GM06990 (cell line): ENCODE measurements at regions not wholly inside any gene's neighbourhood (a gene's known extent, or its start where the extent isn't known, plus 50 kb on each side); places are given as distances from the start of the nearest gene placed in this dataset.

ENCODE experiments used
- DNase-seq: peaks from one replicate; pipeline ENCODE4 v3.0.0-alpha.2; 2011; ENCODE audit not compliant: insufficient read length; ENCODE audit errors: extremely low read depth
- H3K27me3 ChIP-seq: replicated peaks from 2 replicates; pipeline ENCODE4 v1.6.0; 2011; ENCODE audit warnings: low read length; ENCODE audit not compliant: control insufficient read depth, insufficient read depth
- H3K36me3 ChIP-seq: 2 replicates; pipeline ENCODE4 v1.5.1; 2011; ENCODE audit warnings: low read length; ENCODE audit not compliant: control insufficient read depth, insufficient read depth
- H3K4me3 ChIP-seq: replicated peaks from 2 replicates; pipeline ENCODE4 v1.5.1; 2011; ENCODE audit warnings: low read depth, mild to moderate bottlenecking, control low read depth, low read length
- TF ChIP-seq, protein P1 (sequence below): IDR thresholded peaks from 2 replicates; pipeline ENCODE4 v1.5.1; 2011; ENCODE audit warnings: low read length, control low read depth, mild to moderate bottlenecking, inconsistent platforms; ENCODE audit not compliant: insufficient read depth, poor library complexity, severe bottlenecking

DNA sequence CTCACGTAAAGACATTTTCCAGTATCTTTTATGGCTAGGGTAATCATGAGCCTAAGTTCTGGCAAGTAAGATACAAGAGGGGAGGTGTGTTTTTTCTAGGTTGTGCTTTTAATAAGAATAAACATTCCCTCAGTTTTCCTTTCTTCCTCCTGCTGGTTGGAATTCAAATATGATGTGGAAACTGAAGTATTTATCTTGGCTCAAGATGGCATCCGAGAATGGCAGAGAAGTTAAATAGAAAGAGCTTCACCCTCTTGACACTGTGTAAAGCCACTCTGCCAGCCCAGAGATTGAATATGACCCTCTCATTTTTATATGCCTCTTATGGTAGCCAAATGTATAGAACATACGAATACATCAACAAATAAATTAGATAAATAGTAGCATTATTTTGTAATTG lies 438.4 kb downstream of the ISL1 start:
- H3K36me3 ChIP-seq: no peaks in the 10 kb centered on the region
- TF ChIP-seq, protein P1, sequence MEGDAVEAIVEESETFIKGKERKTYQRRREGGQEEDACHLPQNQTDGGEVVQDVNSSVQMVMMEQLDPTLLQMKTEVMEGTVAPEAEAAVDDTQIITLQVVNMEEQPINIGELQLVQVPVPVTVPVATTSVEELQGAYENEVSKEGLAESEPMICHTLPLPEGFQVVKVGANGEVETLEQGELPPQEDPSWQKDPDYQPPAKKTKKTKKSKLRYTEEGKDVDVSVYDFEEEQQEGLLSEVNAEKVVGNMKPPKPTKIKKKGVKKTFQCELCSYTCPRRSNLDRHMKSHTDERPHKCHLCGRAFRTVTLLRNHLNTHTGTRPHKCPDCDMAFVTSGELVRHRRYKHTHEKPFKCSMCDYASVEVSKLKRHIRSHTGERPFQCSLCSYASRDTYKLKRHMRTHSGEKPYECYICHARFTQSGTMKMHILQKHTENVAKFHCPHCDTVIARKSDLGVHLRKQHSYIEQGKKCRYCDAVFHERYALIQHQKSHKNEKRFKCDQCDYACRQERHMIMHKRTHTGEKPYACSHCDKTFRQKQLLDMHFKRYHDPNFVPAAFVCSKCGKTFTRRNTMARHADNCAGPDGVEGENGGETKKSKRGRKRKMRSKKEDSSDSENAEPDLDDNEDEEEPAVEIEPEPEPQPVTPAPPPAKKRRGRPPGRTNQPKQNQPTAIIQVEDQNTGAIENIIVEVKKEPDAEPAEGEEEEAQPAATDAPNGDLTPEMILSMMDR: no peak
- H3K4me3 ChIP-seq: no peak overlapping the region
- no peaks in the 10 kb centered on the region for H3K27me3 ChIP-seq
- no peak for DNase-seq

DNA sequence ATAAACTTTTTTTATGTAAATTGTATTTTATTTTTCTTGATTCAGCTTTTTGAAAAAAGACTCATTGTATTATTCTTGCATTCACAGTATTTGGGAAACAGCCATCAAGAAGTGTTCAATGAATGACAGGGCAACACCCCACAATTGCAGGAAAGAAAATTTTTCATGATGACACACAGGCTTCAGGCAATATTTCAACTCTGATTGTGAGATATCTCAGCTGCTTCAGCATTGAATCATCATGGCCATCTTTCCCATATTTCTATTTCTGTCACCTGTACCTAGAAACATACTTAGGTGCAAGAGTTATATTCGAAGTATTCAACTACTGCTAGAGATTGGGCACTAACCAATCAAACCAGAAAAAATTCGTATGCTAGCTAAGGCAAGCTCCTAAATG lies 446.0 kb downstream of the ISL1 start:
- H3K27me3 ChIP-seq: no peaks in the 10 kb centered on the region
- TF ChIP-seq, protein P1: no peak
- DNase-seq: no peak
- H3K4me3 ChIP-seq: no peak overlapping the region
- H3K36me3 ChIP-seq: no peaks in the 10 kb centered on the region

DNA sequence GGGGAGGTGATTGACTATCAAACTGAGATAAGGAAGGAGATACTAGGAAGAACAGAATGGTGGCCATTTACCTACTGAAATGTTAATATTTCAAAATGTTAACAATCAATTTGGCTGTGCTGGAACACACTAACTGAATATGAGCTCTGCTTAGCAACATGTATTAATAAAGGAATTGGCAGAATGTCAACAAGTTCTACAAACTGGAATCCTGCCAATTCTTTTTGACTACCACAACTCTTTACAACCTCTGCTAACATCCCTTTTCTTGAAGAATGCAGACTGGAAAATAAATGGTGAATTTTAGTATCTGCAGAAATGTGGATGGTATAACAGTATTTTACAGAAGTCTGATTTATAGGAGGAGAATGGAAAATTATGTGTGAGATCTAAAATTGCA lies 446.4 kb downstream of the ISL1 start:
- no peaks in the 10 kb centered on the region for H3K36me3 ChIP-seq
- H3K4me3 ChIP-seq: no peak overlapping the region
- TF ChIP-seq, protein P1: no peak
- no peaks in the 10 kb centered on the region for H3K27me3 ChIP-seq
- DNase-seq: no peak

GRCh38 chr5:51832934-51833470 lies 449.8 kb downstream of the ISL1 start:
- Histone ChIP-seq H3K4me3 (no peak overlapping the region), H3K36me3 (no peaks in the 10 kb centered on the region), H3K27me3 (no peaks in the 10 kb centered on the region)
- no peak for DNase-seq
- TF ChIP-seq, protein P1: no peak

GRCh38 chr5:51838459-51838858 lies 455.2 kb downstream of the ISL1 start:
- TF ChIP-seq, protein P1: no peak
- Histone ChIP-seq H3K4me3 (no peak overlapping the region), H3K27me3 (no peaks in the 10 kb centered on the region), H3K36me3 (no peaks in the 10 kb centered on the region)
- DNase-seq: no peak

GRCh38 chr5:51843893-51844292 lies 460.6 kb downstream of the ISL1 start:
- Histone ChIP-seq H3K4me3 (no peak overlapping the region), H3K36me3 (no peaks in the 10 kb centered on the region), H3K27me3 (no peaks in the 10 kb centered on the region)
- DNase-seq: no peak
- TF ChIP-seq, protein P1: no peak
